Stomach (tissue), 8 donors: ENCODE measurements at regions not wholly inside any gene's neighbourhood (a gene's known extent, or its start where the extent isn't known, plus 50 kb on each side); places are given as distances from the start of the nearest gene placed in this dataset.
A peak's percentile ranks its signal among the peaks of the same experiment; 100 is the strongest.

Experiments
- DNase-seq, 2 donors: peaks; one replicate each; pipeline versions ENCODE4 v3.0.0 to v3.0.0-alpha.2; 2013 to 2019
- H3K27ac ChIP-seq, 5 donors: fragments of 200-600 bp in 4 of 5; sonication (generic) in 4 of 5; one replicate each; pipeline ENCODE4 v1.5.1; 2013 to 2019; ENCODE audit warnings: mild to moderate bottlenecking in 1 of 5, moderate library complexity in 1 of 5
- H3K27me3 ChIP-seq, 3 donors: fragments of 200-600 bp; sonication (generic); one replicate each; pipeline ENCODE4 v1.5.1; 2017 to 2019; ENCODE audit warnings: mixed run types in 1 of 3
- H3K36me3 ChIP-seq, 4 donors: fragments of 200-600 bp; sonication (generic); 1 replicate in 3 of 4; 2 replicates in 1 of 4; pipeline ENCODE4 v1.5.1; 2016 to 2019
- H3K4me1 ChIP-seq, 4 donors: fragments of 200-600 bp; sonication (generic); one replicate each; pipeline ENCODE4 v1.5.1; 2016 to 2019
- H3K4me3 ChIP-seq, 4 donors: fragments of 200-600 bp; sonication (generic) in 3 of 4; one replicate each; pipeline ENCODE4 v1.5.1; 2016 to 2019; ENCODE audit warnings: mild to moderate bottlenecking in 1 of 4
- H3K9me3 ChIP-seq, 4 donors: fragments of 200-600 bp; sonication (generic); one replicate each; pipeline ENCODE4 v1.5.1; 2016 to 2019
- EP300 ChIP-seq: sonication (generic); formaldehyde crosslinking; IDR thresholded peaks from one replicate; pipeline ENCODE4 v1.6.1; 2017; ENCODE audit warnings: antibody characterized with exemption
- POLR2A ChIP-seq, 4 donors: fragments of 450-650 bp; IDR thresholded peaks; one replicate each; pipeline ENCODE4 v1.6.1; 2016; ENCODE audit warnings: antibody characterized with exemption in 4 of 4, control low read depth in 2 of 4, mild to moderate bottlenecking in 1 of 4, moderate library complexity in 1 of 4
- POLR2AphosphoS5 ChIP-seq, 3 donors: sonication (generic); formaldehyde crosslinking; IDR thresholded peaks; one replicate each; pipeline ENCODE4 v1.6.1; 2016; ENCODE audit warnings: antibody characterized with exemption in 3 of 3
- WGBS, 5 donors: extraction: QIAGEN DNeasy Blood & Tissue Kit in 3 of 5; methylation state at CpG; one replicate each; pipeline versions ENCODE4 v1.1.5 to v1.1.7; 2013 to 2018; 5-methylcytosine and 5-hydroxymethylcytosine counted together
- intact Hi-C: fragments of 100-400 bp; cut with DNase I; formaldehyde crosslinking; loops from one replicate; pipeline ENCODE4 v1.15.1; 2023; ENCODE audit warnings: low total_unique reads
- TF ChIP-seq, protein P1 (sequence below), 7 experiments: fragments of 450-650 bp in 4 of 7; fragments of 200-600 bp in 3 of 7; sonication (generic) in 3 of 7; IDR thresholded peaks; one replicate each; pipeline ENCODE4 v1.5.1; 2016 to 2019; ENCODE audit warnings: antibody characterized with exemption in 7 of 7, control low read depth in 2 of 7, mild to moderate bottlenecking in 1 of 7
- donor health status: healthy with polysubstance abuse.
- donor health status: Bipolar disorder and iron deficiency.
- donor health status: healthy.

DNA sequence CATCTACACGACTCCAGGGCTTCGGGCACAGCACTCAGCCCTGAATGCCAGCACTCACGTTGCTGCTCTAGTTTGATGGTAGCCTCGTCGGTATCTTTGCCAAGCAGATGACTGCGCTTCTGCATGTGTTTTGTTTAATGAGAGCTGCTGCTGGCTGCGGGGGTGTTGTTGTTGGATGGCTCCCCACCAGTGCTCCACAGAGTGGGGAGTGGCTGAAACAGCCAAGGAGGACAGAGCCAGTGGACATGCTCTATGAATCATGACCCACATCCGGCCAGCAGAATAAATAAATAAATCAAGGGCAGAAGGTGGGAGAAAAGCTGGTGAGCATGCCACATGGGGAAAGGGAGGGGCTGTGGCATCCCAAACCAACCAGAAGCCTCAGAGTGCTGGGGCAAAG is 131.2 kb upstream of the SOX11 start:
- no peak overlapping the region for H3K27ac ChIP-seq
- TF ChIP-seq POLR2A (IDR thresholded peaks at IDR 0.05) (no peak), POLR2AphosphoS5 (IDR thresholded peaks at IDR 0.05) (peak in 1 of 3 donors; percentile 17)
- no peak for DNase-seq
- no peaks in the 10 kb centered on the region for H3K4me1 ChIP-seq
- H3K27me3 ChIP-seq: no peaks in the 10 kb centered on the region
- intact Hi-C loops: no loop called here
- no peaks in the 10 kb centered on the region for H3K9me3 ChIP-seq
- WGBS, 5 donors: 54 to 68% (median 66%) methylated on average over 8 of the region's 8 CpGs
- no peak overlapping the region for H3K4me3 ChIP-seq
- H3K36me3 ChIP-seq: no peaks in the 10 kb centered on the region

DNA sequence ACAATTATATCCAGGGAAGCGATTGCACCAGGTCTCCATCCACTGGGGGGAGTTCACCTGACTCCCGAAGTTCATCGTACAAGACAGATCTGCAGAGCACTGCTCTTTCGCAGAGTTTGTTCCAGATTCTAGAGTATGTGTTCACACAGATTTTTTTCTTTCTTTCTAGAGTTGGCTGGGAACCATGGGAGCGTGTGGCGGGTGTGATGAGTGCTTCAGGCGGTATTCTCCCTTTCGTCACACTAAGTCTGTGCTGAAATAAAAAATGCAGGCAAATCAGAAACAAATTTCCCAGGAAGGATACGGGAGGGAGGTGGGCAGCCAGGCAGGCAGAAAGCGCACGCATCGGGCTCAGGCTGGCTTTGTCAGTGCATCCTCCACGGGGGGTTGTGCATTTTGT is 129.8 kb upstream of the SOX11 start:
- intact Hi-C loops: no loop called here
- no peaks in the 10 kb centered on the region for H3K36me3 ChIP-seq
- H3K4me1 ChIP-seq: no peaks in the 10 kb centered on the region
- H3K9me3 ChIP-seq: no peaks in the 10 kb centered on the region
- no peak for TF ChIP-seq POLR2AphosphoS5 (IDR thresholded peaks at IDR 0.05)
- no peak for TF ChIP-seq EP300
- TF ChIP-seq POLR2A (IDR thresholded peaks at IDR 0.05): no peak
- TF ChIP-seq, protein P1, sequence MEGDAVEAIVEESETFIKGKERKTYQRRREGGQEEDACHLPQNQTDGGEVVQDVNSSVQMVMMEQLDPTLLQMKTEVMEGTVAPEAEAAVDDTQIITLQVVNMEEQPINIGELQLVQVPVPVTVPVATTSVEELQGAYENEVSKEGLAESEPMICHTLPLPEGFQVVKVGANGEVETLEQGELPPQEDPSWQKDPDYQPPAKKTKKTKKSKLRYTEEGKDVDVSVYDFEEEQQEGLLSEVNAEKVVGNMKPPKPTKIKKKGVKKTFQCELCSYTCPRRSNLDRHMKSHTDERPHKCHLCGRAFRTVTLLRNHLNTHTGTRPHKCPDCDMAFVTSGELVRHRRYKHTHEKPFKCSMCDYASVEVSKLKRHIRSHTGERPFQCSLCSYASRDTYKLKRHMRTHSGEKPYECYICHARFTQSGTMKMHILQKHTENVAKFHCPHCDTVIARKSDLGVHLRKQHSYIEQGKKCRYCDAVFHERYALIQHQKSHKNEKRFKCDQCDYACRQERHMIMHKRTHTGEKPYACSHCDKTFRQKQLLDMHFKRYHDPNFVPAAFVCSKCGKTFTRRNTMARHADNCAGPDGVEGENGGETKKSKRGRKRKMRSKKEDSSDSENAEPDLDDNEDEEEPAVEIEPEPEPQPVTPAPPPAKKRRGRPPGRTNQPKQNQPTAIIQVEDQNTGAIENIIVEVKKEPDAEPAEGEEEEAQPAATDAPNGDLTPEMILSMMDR (IDR thresholded peaks at IDR 0.05): no peak
- WGBS, 5 donors: 80 to 88% (median 85%) methylated on average over 13 of the region's 13 CpGs
- no peaks in the 10 kb centered on the region for H3K27me3 ChIP-seq
- H3K27ac ChIP-seq: no peak overlapping the region
- no peak for DNase-seq
- no peak overlapping the region for H3K4me3 ChIP-seq

DNA sequence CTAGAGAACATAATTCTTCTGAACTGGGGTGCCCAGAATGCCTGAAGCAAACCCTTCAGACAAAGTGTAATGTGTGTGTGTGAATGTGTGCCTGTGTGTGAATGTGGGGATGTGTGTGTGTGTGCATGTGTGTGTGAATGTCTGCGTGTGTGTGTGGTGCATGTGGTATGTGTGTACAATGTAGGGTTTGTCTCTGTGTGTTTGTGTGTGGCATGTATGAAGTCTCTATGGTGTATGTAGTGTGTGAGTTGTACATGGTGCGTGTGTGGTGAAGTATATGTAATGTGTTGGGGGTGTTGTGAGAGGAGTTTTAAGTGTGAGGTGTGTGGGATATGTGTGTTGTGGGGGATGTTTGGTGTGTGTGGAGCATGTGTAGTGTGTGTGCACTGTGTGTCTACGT is 129.3 kb upstream of the SOX11 start:
- intact Hi-C loops: no loop called here
- H3K4me3 ChIP-seq: no peak overlapping the region
- TF ChIP-seq, protein P1 (IDR thresholded peaks at IDR 0.05): no peak
- TF ChIP-seq EP300: no peak
- no peak for TF ChIP-seq POLR2A (IDR thresholded peaks at IDR 0.05)
- TF ChIP-seq POLR2AphosphoS5 (IDR thresholded peaks at IDR 0.05): no peak
- H3K27me3 ChIP-seq: no peaks in the 10 kb centered on the region
- no peaks in the 10 kb centered on the region for H3K9me3 ChIP-seq
- H3K27ac ChIP-seq: no peak overlapping the region
- no peaks in the 10 kb centered on the region for H3K36me3 ChIP-seq
- no peaks in the 10 kb centered on the region for H3K4me1 ChIP-seq
- WGBS, 5 donors: 83 to 95% (median 95%) methylated on average over 3 of the region's 3 CpGs
- no peak for DNase-seq

DNA sequence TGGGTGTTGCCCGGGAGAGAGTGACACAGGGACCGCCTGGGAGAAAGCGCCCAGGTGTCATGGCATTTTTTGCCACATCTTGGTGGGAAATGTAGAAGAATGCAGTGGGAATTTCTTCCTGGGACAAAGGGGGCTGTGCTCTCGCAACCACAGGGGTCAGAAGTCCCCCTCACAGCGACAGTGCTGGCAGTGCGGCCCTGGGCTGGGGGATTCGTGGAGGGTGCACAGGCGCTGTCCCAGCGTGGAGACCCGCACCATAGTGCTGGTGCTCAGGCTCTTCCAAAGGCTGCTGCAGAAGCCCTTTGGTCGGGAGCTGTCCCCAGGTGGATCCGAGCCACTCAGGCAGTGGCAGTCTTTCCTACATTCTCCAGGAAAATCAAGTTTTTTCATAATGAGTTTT is 128.8 kb upstream of the SOX11 start:
- H3K27me3 ChIP-seq: no peaks in the 10 kb centered on the region
- no peak overlapping the region for H3K27ac ChIP-seq
- H3K4me1 ChIP-seq: no peaks in the 10 kb centered on the region
- DNase-seq: no peak
- intact Hi-C loops: no loop called here
- WGBS, 5 donors: 83 to 90% (median 86%) methylated on average over 12 of the region's 12 CpGs
- no peak overlapping the region for H3K4me3 ChIP-seq
- TF ChIP-seq POLR2AphosphoS5 (IDR thresholded peaks at IDR 0.05) (no peak), EP300 (no peak), POLR2A (IDR thresholded peaks at IDR 0.05) (no peak)
- TF ChIP-seq, protein P1 (IDR thresholded peaks at IDR 0.05): no peak
- no peaks in the 10 kb centered on the region for H3K36me3 ChIP-seq
- H3K9me3 ChIP-seq: no peaks in the 10 kb centered on the region

DNA sequence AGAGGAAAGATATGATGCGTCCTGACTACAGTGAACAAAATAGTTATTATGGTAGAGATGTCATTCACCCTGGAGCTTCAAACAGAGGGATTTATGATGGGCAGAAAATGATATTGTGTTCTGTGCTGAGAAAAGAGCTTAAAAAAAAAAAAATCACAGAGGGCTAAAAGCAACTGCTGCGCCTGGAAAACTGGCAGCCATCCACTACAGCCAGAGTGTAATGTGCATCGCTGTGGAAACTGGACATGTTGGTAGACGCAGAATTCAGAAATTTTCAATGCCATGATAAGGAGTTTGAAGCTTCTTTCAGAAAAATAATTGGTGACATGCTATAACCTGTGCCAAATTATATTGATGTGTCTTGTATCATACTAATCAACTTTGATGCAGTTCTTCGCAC is 122.9 kb upstream of the SOX11 start:
- H3K36me3 ChIP-seq: no peaks in the 10 kb centered on the region
- intact Hi-C loops: no loop called here
- no peak overlapping the region for H3K4me3 ChIP-seq
- H3K4me1 ChIP-seq: no peaks in the 10 kb centered on the region
- TF ChIP-seq POLR2A (IDR thresholded peaks at IDR 0.05): no peak
- TF ChIP-seq POLR2AphosphoS5 (IDR thresholded peaks at IDR 0.05): no peak
- no peak for TF ChIP-seq EP300
- TF ChIP-seq, protein P1 (IDR thresholded peaks at IDR 0.05): no peak
- no peak overlapping the region for H3K27ac ChIP-seq
- no peaks in the 10 kb centered on the region for H3K27me3 ChIP-seq
- no peaks in the 10 kb centered on the region for H3K9me3 ChIP-seq
- no peak for DNase-seq
- WGBS, 5 donors: 84 to 97% (median 86%) methylated on average over 5 of the region's 5 CpGs
